ENCODE measurements at regions not wholly inside any gene's neighbourhood (a gene's known extent, or its start where the extent isn't known, plus 50 kb on each side); places are given as distances from the start of the nearest gene placed in this dataset.

GRCh38 chr2:149872638-149873150, 285.1 kb upstream of the MMADHC start:
- Histone ChIP-seq H2AFZ (ENCODE audit: low read length) (no peak overlapping the region), H3K36me3 (ENCODE audit: insufficient read depth, low read length) (no peaks in the 10 kb centered on the region)
- TF ChIP-seq, protein P1, sequence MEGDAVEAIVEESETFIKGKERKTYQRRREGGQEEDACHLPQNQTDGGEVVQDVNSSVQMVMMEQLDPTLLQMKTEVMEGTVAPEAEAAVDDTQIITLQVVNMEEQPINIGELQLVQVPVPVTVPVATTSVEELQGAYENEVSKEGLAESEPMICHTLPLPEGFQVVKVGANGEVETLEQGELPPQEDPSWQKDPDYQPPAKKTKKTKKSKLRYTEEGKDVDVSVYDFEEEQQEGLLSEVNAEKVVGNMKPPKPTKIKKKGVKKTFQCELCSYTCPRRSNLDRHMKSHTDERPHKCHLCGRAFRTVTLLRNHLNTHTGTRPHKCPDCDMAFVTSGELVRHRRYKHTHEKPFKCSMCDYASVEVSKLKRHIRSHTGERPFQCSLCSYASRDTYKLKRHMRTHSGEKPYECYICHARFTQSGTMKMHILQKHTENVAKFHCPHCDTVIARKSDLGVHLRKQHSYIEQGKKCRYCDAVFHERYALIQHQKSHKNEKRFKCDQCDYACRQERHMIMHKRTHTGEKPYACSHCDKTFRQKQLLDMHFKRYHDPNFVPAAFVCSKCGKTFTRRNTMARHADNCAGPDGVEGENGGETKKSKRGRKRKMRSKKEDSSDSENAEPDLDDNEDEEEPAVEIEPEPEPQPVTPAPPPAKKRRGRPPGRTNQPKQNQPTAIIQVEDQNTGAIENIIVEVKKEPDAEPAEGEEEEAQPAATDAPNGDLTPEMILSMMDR (IDR thresholded peaks at IDR 0.05; ENCODE audit: extremely low read depth, low read depth, low read length): no peak

GRCh38 chr2:149872041-149872440, 284.5 kb upstream of the MMADHC start:
- no peaks in the 10 kb centered on the region for H3K79me2 ChIP-seq (ENCODE audit: insufficient read depth, low read length)
- no peaks in the 10 kb centered on the region for H3K36me3 ChIP-seq (ENCODE audit: insufficient read depth, low read length)
- peaks cover 2% of the 10 kb centered on the region for H3K9me3 ChIP-seq (ENCODE audit: low read depth, low read length)
- no peak overlapping the region for H3K27ac ChIP-seq (ENCODE audit: low read depth, low read length)
- no peak overlapping the region for H3K4me3 ChIP-seq (ENCODE audit: insufficient read depth, low read length)
- no peak overlapping the region for H2AFZ ChIP-seq (ENCODE audit: low read length)
- peaks cover 2% of the 10 kb centered on the region for H3K4me1 ChIP-seq (ENCODE audit: insufficient read depth, low read length)
- no peaks in the 10 kb centered on the region for H3K27me3 ChIP-seq (ENCODE audit: insufficient read depth, low read length)
- no peaks in the 10 kb centered on the region for H4K20me1 ChIP-seq (ENCODE audit: insufficient read depth, low read length)
- TF ChIP-seq, protein P1 (IDR thresholded peaks at IDR 0.05; ENCODE audit: extremely low read depth, low read depth, low read length): no peak
- DNase-seq (ENCODE audit: insufficient read length, low spot score, missing footprints): no peak
- H3K4me2 ChIP-seq (ENCODE audit: insufficient read depth, low read length): no peak overlapping the region

More at GRCh38 chr2:149872638-149873150, 285.1 kb upstream of the MMADHC start:
- peaks cover 2% of the 10 kb centered on the region for H3K4me1 ChIP-seq (ENCODE audit: insufficient read depth, low read length)
- H4K20me1 ChIP-seq (ENCODE audit: insufficient read depth, low read length): no peaks in the 10 kb centered on the region
- no peak overlapping the region for H3K4me3 ChIP-seq (ENCODE audit: insufficient read depth, low read length)
- H3K79me2 ChIP-seq (ENCODE audit: insufficient read depth, low read length): no peaks in the 10 kb centered on the region
- no peak overlapping the region for H3K4me2 ChIP-seq (ENCODE audit: insufficient read depth, low read length)
- H3K9me3 ChIP-seq (ENCODE audit: low read depth, low read length): peaks cover 2% of the 10 kb centered on the region
- no peak overlapping the region for H3K27ac ChIP-seq (ENCODE audit: low read depth, low read length)
- no peak for DNase-seq (ENCODE audit: insufficient read length, low spot score, missing footprints)
- no peaks in the 10 kb centered on the region for H3K27me3 ChIP-seq (ENCODE audit: insufficient read depth, low read length)

DNA sequence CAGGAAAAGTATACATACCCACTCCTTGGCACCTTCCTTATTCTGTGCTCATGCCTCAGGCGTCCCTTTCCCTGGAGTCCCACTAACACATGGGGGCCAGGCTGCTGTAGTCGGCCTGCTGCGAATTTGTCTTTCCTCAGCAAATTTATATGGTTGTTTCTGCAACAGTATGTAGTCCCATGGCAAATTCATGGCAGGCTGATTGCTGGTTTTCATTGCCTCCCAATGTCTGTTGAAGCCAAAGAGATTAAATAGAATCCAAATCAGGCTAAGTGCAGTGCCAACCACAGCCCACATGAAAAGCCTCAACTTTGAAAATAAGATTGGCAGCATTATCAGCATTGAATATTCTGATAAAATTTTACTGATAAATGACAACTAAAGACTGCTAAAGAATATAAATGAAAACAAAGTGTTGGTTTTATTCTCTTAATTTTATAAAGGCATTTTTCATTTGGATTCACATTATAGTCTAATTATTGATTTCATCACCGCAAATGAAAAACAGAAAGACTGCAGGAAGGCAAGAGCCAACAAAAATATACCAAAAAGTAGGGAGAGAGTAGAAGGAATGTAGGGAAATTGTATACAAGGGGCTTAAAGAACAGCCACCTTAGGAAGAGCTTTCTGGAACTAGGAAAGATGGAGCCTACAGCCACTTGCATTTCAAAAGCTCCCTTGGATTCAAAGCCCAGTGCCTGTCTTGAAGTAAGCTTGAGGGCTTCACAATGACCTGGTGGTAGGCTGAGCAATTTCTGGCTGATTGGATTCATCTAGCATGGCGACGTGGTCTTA, 283.7 kb upstream of the MMADHC start:
- DNase-seq (ENCODE audit: insufficient read length, low spot score, missing footprints): no peak
- Histone ChIP-seq H4K20me1 (ENCODE audit: insufficient read depth, low read length) (no peaks in the 10 kb centered on the region), H3K4me1 (ENCODE audit: insufficient read depth, low read length) (peaks cover 2% of the 10 kb centered on the region), H3K27ac (ENCODE audit: low read depth, low read length) (no peak overlapping the region), H3K79me2 (ENCODE audit: insufficient read depth, low read length) (no peaks in the 10 kb centered on the region), H3K27me3 (ENCODE audit: insufficient read depth, low read length) (no peaks in the 10 kb centered on the region), H3K36me3 (ENCODE audit: insufficient read depth, low read length) (no peaks in the 10 kb centered on the region), H3K9me3 (ENCODE audit: low read depth, low read length) (peaks cover 2% of the 10 kb centered on the region), H3K4me3 (ENCODE audit: insufficient read depth, low read length) (no peak overlapping the region), H3K4me2 (ENCODE audit: insufficient read depth, low read length) (no peak overlapping the region), H2AFZ (ENCODE audit: low read length) (peak overlapping the region; percentile 50)
- TF ChIP-seq, protein P1 (IDR thresholded peaks at IDR 0.05; ENCODE audit: extremely low read depth, low read depth, low read length): no peak

DNA sequence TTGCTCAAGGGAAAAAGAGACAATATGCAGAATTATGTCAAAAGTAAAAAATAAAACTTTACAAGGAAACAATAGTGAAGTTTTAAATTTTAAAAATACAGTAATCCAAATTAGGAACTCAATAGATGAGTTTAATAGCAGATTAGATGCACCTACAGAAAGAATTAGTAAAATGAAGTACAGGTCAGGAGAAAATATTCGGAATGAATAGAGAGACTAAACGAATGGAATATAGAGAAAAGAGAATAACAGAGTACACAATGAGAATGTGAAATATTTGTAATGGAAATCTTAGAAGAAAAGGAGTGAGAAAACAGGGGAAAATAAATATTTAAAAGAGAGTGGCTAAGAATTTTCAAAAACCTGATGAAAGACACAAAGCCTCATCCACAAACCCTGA, 275.7 kb upstream of the MMADHC start:
- H3K27me3 ChIP-seq (ENCODE audit: insufficient read depth, low read length): no peaks in the 10 kb centered on the region
- H2AFZ ChIP-seq (ENCODE audit: low read length): no peak overlapping the region
- no peak overlapping the region for H3K4me3 ChIP-seq (ENCODE audit: insufficient read depth, low read length)
- H3K36me3 ChIP-seq (ENCODE audit: insufficient read depth, low read length): no peaks in the 10 kb centered on the region
- H3K79me2 ChIP-seq (ENCODE audit: insufficient read depth, low read length): no peaks in the 10 kb centered on the region
- no peaks in the 10 kb centered on the region for H4K20me1 ChIP-seq (ENCODE audit: insufficient read depth, low read length)
- TF ChIP-seq, protein P1 (IDR thresholded peaks at IDR 0.05; ENCODE audit: extremely low read depth, low read depth, low read length): no peak
- H3K4me2 ChIP-seq (ENCODE audit: insufficient read depth, low read length): no peak overlapping the region
- no peak overlapping the region for H3K27ac ChIP-seq (ENCODE audit: low read depth, low read length)
- H3K9me3 ChIP-seq (ENCODE audit: low read depth, low read length): no peaks in the 10 kb centered on the region
- DNase-seq (ENCODE audit: insufficient read length, low spot score, missing footprints): no peak
- H3K4me1 ChIP-seq (ENCODE audit: insufficient read depth, low read length): peaks cover 25% of the 10 kb centered on the region

Data from osteoblast (primary cell).